ENCODE measurements at regions not wholly inside any gene's neighbourhood (a gene's known extent, or its start where the extent isn't known, plus 50 kb on each side); places are given as distances from the start of the nearest gene placed in this dataset.
"Not testable (repeated sequence)": the region's sequence is repeated elsewhere in the genome, so short reads cannot be mapped to it uniquely, and the experiment has no call there.

DNA sequence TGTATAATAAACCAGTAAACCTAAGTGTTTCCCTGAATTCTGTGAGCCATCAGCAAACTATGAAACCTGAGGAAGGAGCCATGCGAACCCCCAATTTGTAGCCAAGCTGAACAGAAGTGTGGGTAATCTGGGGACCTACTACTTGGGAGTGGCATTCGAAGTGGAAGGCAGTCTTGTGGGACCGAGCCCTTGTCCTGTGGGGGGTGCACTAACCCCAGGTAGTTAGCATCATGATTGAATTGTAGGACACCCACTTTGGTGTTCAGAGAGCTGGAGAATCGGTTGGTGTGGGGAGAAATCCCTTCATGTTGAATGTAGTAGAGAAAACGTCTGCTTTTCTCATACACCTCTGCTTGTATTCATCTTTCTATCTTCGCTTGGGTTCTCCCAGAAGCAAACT, 79.7 kb upstream of the CPHXL start:
- H3K4me1 ChIP-seq (ENCODE audit: control insufficient read depth, insufficient read depth, low read length), result no peaks in the 10 kb centered on the region
- H3K27ac ChIP-seq (ENCODE audit: low read length), result no peak overlapping the region
- DNase-seq, result no peak
- H3K36me3 ChIP-seq (ENCODE audit: control insufficient read depth, insufficient read depth, low read length), result no peaks in the 10 kb centered on the region
- H3K4me3 ChIP-seq (ENCODE audit: low read length), result no peak overlapping the region
- WGBS (ENCODE audit: insufficient coverage, low lambda C conversion rate), result 93% methylated on average over 2 of the region's 6 CpGs
- no peaks in the 10 kb centered on the region for H3K9me3 ChIP-seq (ENCODE audit: control insufficient read depth, low read depth, low read length)
- no peaks in the 10 kb centered on the region for H3K27me3 ChIP-seq (ENCODE audit: control insufficient read depth, insufficient read depth, low read length)

DNA sequence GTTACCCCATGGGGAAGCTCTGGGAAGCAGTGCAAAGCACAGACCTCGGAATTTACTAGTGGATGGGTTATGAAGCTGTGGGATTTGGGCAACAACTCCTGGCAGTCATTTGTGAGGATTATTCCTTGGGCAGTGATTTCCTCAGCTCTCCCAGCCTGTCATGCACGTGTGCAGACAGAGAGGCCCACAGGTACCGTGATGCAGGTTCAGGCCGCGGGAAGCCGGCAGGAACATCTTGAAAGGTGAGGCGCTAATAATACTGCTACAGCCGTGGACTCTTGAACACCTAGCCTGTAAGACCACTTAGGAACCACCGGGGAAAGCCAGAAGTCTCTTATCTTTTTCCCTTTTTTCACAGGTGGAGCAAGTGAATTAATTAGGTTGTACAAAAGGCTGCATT, 80.2 kb upstream of the CPHXL start:
- no peak for DNase-seq
- Histone ChIP-seq H3K27me3 (ENCODE audit: control insufficient read depth, insufficient read depth, low read length) (no peaks in the 10 kb centered on the region), H3K9me3 (ENCODE audit: control insufficient read depth, low read depth, low read length) (no peaks in the 10 kb centered on the region), H3K27ac (ENCODE audit: low read length) (no peak overlapping the region), H3K36me3 (ENCODE audit: control insufficient read depth, insufficient read depth, low read length) (no peaks in the 10 kb centered on the region), H3K4me1 (ENCODE audit: control insufficient read depth, insufficient read depth, low read length) (no peaks in the 10 kb centered on the region), H3K4me3 (ENCODE audit: low read length) (no peak overlapping the region)
- 17% methylated on average over 1 of the region's 9 CpGs for WGBS (ENCODE audit: insufficient coverage, low lambda C conversion rate)

GRCh38 chr16:75810342-75810741, 84.1 kb upstream of the CPHXL start:
- H3K36me3 ChIP-seq (ENCODE audit: control insufficient read depth, insufficient read depth, low read length), result no peaks in the 10 kb centered on the region
- no peaks in the 10 kb centered on the region for H3K27me3 ChIP-seq (ENCODE audit: control insufficient read depth, insufficient read depth, low read length)
- WGBS (ENCODE audit: insufficient coverage, low lambda C conversion rate), result 20% methylated on average over 1 of the region's 3 CpGs
- no peaks in the 10 kb centered on the region for H3K4me1 ChIP-seq (ENCODE audit: control insufficient read depth, insufficient read depth, low read length)
- no peak overlapping the region for H3K27ac ChIP-seq (ENCODE audit: low read length)
- H3K4me3 ChIP-seq (ENCODE audit: low read length), result no peak overlapping the region
- H3K9me3 ChIP-seq (ENCODE audit: control insufficient read depth, low read depth, low read length), result no peaks in the 10 kb centered on the region
- no peak for DNase-seq

- Histone ChIP-seq H3K36me3 (ENCODE audit: control insufficient read depth, insufficient read depth, low read length) (no peaks in the 10 kb centered on the region), H3K27me3 (ENCODE audit: control insufficient read depth, insufficient read depth, low read length) (no peaks in the 10 kb centered on the region), H3K27ac (ENCODE audit: low read length) (no peak overlapping the region), H3K4me1 (ENCODE audit: control insufficient read depth, insufficient read depth, low read length) (no peaks in the 10 kb centered on the region), H3K9me3 (ENCODE audit: control insufficient read depth, low read depth, low read length) (no peaks in the 10 kb centered on the region), H3K4me3 (ENCODE audit: low read length) (no peak overlapping the region)
- WGBS (ENCODE audit: insufficient coverage, low lambda C conversion rate), result no CpG with 5 or more reads among the region's 9 CpGs
- DNase-seq, result no peak
These were observed 84.8 kb upstream of the CPHXL start for GRCh38 chr16:75811020-75811634.

DNA sequence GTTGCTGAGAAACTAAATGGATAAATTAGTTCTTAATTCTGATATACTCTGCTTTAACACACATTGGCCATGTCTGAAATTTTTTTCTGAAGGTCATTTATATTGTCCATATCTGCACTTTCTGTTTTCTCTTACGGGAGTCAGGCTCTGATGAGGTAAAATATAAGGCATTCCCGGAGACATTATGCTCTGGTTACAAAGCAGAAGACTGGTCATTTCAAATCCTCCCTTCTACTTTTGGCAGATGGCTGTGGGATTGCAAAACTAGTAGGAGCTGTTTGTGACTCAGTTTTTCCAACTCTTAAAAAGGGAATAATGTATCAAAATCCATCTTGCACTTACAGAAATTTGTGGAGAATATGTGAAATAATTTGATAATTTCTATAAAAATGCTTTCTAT, 92.2 kb upstream of the CPHXL start:
- no peaks in the 10 kb centered on the region for H3K36me3 ChIP-seq (ENCODE audit: control insufficient read depth, insufficient read depth, low read length)
- no peaks in the 10 kb centered on the region for H3K9me3 ChIP-seq (ENCODE audit: control insufficient read depth, low read depth, low read length)
- H3K4me3 ChIP-seq (ENCODE audit: low read length), result no peak overlapping the region
- no peaks in the 10 kb centered on the region for H3K27me3 ChIP-seq (ENCODE audit: control insufficient read depth, insufficient read depth, low read length)
- no peak for DNase-seq
- WGBS (ENCODE audit: insufficient coverage, low lambda C conversion rate), result no CpG with 5 or more reads among the region's 2 CpGs
- H3K27ac ChIP-seq (ENCODE audit: low read length), result no peak overlapping the region
- no peaks in the 10 kb centered on the region for H3K4me1 ChIP-seq (ENCODE audit: control insufficient read depth, insufficient read depth, low read length)

DNA sequence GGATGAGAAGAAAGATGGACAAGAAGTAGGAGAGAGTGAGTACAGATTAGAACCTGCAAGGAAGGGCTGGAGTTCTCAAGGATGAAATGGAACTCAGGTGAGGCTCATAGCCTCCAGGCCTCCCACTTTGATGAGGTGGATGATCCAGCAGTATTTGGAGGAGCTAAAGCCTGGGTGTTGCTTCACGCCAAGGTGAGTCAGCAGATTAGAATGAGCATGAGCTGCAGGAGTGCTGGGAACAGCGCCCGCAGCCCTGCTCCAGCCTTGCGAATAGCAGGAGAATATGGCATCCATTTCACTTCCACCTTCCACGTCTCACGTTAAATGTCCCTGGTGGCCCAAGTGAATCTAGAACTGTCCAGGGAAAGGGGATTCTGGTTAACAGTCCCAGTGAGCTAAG, 94.4 kb upstream of the CPHXL start:
- no peaks in the 10 kb centered on the region for H3K27me3 ChIP-seq (ENCODE audit: control insufficient read depth, insufficient read depth, low read length)
- DNase-seq, result no peak
- H3K4me1 ChIP-seq (ENCODE audit: control insufficient read depth, insufficient read depth, low read length), result no peaks in the 10 kb centered on the region
- no peaks in the 10 kb centered on the region for H3K36me3 ChIP-seq (ENCODE audit: control insufficient read depth, insufficient read depth, low read length)
- H3K4me3 ChIP-seq (ENCODE audit: low read length), result no peak overlapping the region
- no peak overlapping the region for H3K27ac ChIP-seq (ENCODE audit: low read length)
- 100% methylated on average over 2 of the region's 6 CpGs for WGBS (ENCODE audit: insufficient coverage, low lambda C conversion rate)
- H3K9me3 ChIP-seq (ENCODE audit: control insufficient read depth, low read depth, low read length), result no peaks in the 10 kb centered on the region

DNA sequence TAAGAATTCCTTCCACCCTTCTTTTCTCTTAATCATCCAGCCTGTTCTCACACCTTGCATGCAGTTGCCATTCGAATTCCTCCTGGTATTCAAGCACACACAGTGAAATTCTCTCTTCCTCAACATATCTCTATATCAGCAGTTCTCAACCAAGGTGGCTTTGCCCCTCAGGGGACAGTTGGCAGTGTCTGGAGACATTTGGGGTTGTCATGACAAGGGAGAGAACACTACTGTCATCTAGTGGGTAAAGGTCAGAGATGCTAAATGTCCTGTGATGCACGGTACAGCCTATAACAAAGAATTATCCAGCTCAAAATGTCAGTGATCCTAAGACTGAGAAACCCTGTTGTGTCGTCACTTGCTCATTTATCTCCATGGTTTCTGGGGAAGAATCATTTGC, 94.8 kb upstream of the CPHXL start:
- 86% methylated on average over 1 of the region's 3 CpGs for WGBS (ENCODE audit: insufficient coverage, low lambda C conversion rate)
- no peaks in the 10 kb centered on the region for H3K27me3 ChIP-seq (ENCODE audit: control insufficient read depth, insufficient read depth, low read length)
- no peaks in the 10 kb centered on the region for H3K36me3 ChIP-seq (ENCODE audit: control insufficient read depth, insufficient read depth, low read length)
- H3K27ac ChIP-seq (ENCODE audit: low read length), result no peak overlapping the region
- no peaks in the 10 kb centered on the region for H3K9me3 ChIP-seq (ENCODE audit: control insufficient read depth, low read depth, low read length)
- H3K4me1 ChIP-seq (ENCODE audit: control insufficient read depth, insufficient read depth, low read length), result no peaks in the 10 kb centered on the region
- no peak overlapping the region for H3K4me3 ChIP-seq (ENCODE audit: low read length)
- no peak for DNase-seq

DNA sequence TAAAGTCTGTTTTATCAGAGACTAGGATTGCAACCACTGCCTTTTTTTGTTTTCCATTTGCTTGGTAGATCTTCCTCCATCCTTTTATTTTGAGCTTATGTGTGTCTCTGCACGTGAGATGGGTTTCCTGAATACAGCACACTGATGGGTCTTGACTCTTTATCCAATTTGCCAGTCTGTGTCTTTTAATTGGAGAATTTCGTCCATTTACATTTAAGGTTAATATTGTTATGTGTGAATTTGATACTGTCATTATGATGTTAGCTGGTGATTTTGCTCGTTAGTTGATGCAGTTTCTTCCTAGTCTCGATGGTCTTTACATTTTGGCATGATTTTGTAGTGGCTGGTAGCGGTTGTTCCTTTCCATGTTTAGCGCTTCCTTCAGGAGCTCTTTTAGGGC, 99.5 kb upstream of the CPHXL start:
- not testable (repeated sequence) for H3K9me3 ChIP-seq (ENCODE audit: control insufficient read depth, low read depth, low read length); H3K4me1 ChIP-seq (ENCODE audit: control insufficient read depth, insufficient read depth, low read length); DNase-seq; H3K4me3 ChIP-seq (ENCODE audit: low read length); H3K27ac ChIP-seq (ENCODE audit: low read length); H3K36me3 ChIP-seq (ENCODE audit: control insufficient read depth, insufficient read depth, low read length); H3K27me3 ChIP-seq (ENCODE audit: control insufficient read depth, insufficient read depth, low read length)
- WGBS (ENCODE audit: insufficient coverage, low lambda C conversion rate), result no CpG with 5 or more reads among the region's 6 CpGs

- H3K27ac ChIP-seq (ENCODE audit: low read length); H3K4me3 ChIP-seq (ENCODE audit: low read length); H3K9me3 ChIP-seq (ENCODE audit: control insufficient read depth, low read depth, low read length); DNase-seq; H3K27me3 ChIP-seq (ENCODE audit: control insufficient read depth, insufficient read depth, low read length); H3K4me1 ChIP-seq (ENCODE audit: control insufficient read depth, insufficient read depth, low read length); H3K36me3 ChIP-seq (ENCODE audit: control insufficient read depth, insufficient read depth, low read length): not testable (repeated sequence)
- 100% methylated on average over 5 of the region's 30 CpGs for WGBS (ENCODE audit: insufficient coverage, low lambda C conversion rate)
These were observed 101.2 kb upstream of the CPHXL start for GRCh38 chr16:75827372-75828038.

GRCh38 chr16:75833385-75833784, 107.1 kb upstream of the CPHXL start:
- 100% methylated on average over 1 of the region's 2 CpGs for WGBS (ENCODE audit: insufficient coverage, low lambda C conversion rate)
- H3K4me3 ChIP-seq (ENCODE audit: low read length); H3K4me1 ChIP-seq (ENCODE audit: control insufficient read depth, insufficient read depth, low read length); H3K27me3 ChIP-seq (ENCODE audit: control insufficient read depth, insufficient read depth, low read length); H3K27ac ChIP-seq (ENCODE audit: low read length); H3K9me3 ChIP-seq (ENCODE audit: control insufficient read depth, low read depth, low read length); DNase-seq; H3K36me3 ChIP-seq (ENCODE audit: control insufficient read depth, insufficient read depth, low read length): not testable (repeated sequence)

GRCh38 chr16:75836347-75837010, 110.2 kb upstream of the CPHXL start:
- Histone ChIP-seq H3K4me3 (ENCODE audit: low read length) (no peak overlapping the region), H3K36me3 (ENCODE audit: control insufficient read depth, insufficient read depth, low read length) (no peaks in the 10 kb centered on the region), H3K4me1 (ENCODE audit: control insufficient read depth, insufficient read depth, low read length) (no peaks in the 10 kb centered on the region), H3K9me3 (ENCODE audit: control insufficient read depth, low read depth, low read length) (no peaks in the 10 kb centered on the region), H3K27ac (ENCODE audit: low read length) (no peak overlapping the region), H3K27me3 (ENCODE audit: control insufficient read depth, insufficient read depth, low read length) (no peaks in the 10 kb centered on the region)
- WGBS (ENCODE audit: insufficient coverage, low lambda C conversion rate), result 67% methylated on average over 1 of the region's 2 CpGs
- DNase-seq, result no peak
